Naive thymus-derived CD4-positive, alpha-beta T cell (primary cell): ENCODE measurements at regions not wholly inside any gene's neighbourhood (a gene's known extent, or its start where the extent isn't known, plus 50 kb on each side); places are given as distances from the start of the nearest gene placed in this dataset.

Experiments
- ATAC-seq: fragments of 150-1000 bp; cut with Tn5 transposase; 2 replicates; pipeline ENCODE4 v1.10.0; 2021; ENCODE audit warnings: mild to moderate bottlenecking, moderate library complexity
- CTCF ChIA-PET: fragments of 350-600 bp; sonication (Branson Sonifier 250); formaldehyde crosslinking; loops from one replicate; lab custom pipeline; 2021; ENCODE audit warnings: antibody characterized with exemption; lab: Charles Lee
- POLR2A ChIA-PET: fragments of 350-600 bp; sonication (Branson Sonifier 250); formaldehyde crosslinking; loops from one replicate; lab custom pipeline; 2021; ENCODE audit warnings: antibody characterized with exemption, inconsistent platforms; lab: Charles Lee
- DNase-seq, 9 donors: peaks; one replicate each; pipeline versions ENCODE4 v3.0.0 to v3.0.0-alpha.2; 2020 to 2022; ENCODE audit warnings: mixed read lengths in 1 of 9
- H3K27ac ChIP-seq: one replicate; pipeline ENCODE4 v1.7.0; 2013; ENCODE audit warnings: mild to moderate bottlenecking, low read depth, low read length, moderate library complexity
- H3K27me3 ChIP-seq, 2 donors: one replicate each; pipeline ENCODE4 v1.7.0; 2013; ENCODE audit warnings: low read length in 2 of 2, mild to moderate bottlenecking in 2 of 2, moderate library complexity in 2 of 2; ENCODE audit not compliant: control insufficient read depth in 2 of 2, insufficient read depth in 2 of 2
- H3K36me3 ChIP-seq, 3 experiments: 1 replicate in 2 of 3; 2 replicates in 1 of 3; pipeline ENCODE4 v1.7.0; 2013; ENCODE audit warnings: low read length in 3 of 3, mild to moderate bottlenecking in 3 of 3, moderate library complexity in 1 of 3; ENCODE audit not compliant: insufficient read depth in 3 of 3, control insufficient read depth in 2 of 3
- H3K4me1 ChIP-seq, 2 donors: one replicate each; pipeline ENCODE4 v1.7.0; 2013; ENCODE audit warnings: low read length in 2 of 2, mild to moderate bottlenecking in 2 of 2, moderate library complexity in 1 of 2; ENCODE audit not compliant: control insufficient read depth in 2 of 2, insufficient read depth in 2 of 2
- H3K4me3 ChIP-seq: 2 replicates; pipeline ENCODE4 v1.7.0; 2013; ENCODE audit warnings: mild to moderate bottlenecking, low read length
- H3K9me3 ChIP-seq, 3 experiments: 1 replicate in 2 of 3; 2 replicates in 1 of 3; pipeline ENCODE4 v1.7.0; 2013; ENCODE audit warnings: low read length in 3 of 3; ENCODE audit not compliant: control insufficient read depth in 2 of 3
- H3K27ac Mint-ChIP-seq, 9 donors: one replicate each; pipeline ENCODE4 v1.8.0; 2020 to 2022; ENCODE audit warnings: mixed read lengths in 9 of 9, mild to moderate bottlenecking in 8 of 9, moderate library complexity in 5 of 9, inconsistent platforms in 2 of 9
- H3K27me3 Mint-ChIP-seq, 5 donors: one replicate each; pipeline ENCODE4 v1.8.0; 2021 to 2022; ENCODE audit warnings: mixed read lengths in 5 of 5, mild to moderate bottlenecking in 1 of 5
- H3K36me3 Mint-ChIP-seq, 5 donors: one replicate each; pipeline ENCODE4 v1.8.0; 2020 to 2022; ENCODE audit warnings: mixed read lengths in 5 of 5, mild to moderate bottlenecking in 3 of 5, inconsistent platforms in 1 of 5
- H3K4me1 Mint-ChIP-seq, 7 donors: one replicate each; pipeline ENCODE4 v1.8.0; 2020 to 2022; ENCODE audit warnings: mixed read lengths in 7 of 7, mild to moderate bottlenecking in 3 of 7, inconsistent platforms in 1 of 7
- H3K4me3 Mint-ChIP-seq, 10 donors: one replicate each; pipeline ENCODE4 v1.8.0; 2020 to 2022; ENCODE audit warnings: mild to moderate bottlenecking in 10 of 10, mixed read lengths in 10 of 10, moderate library complexity in 6 of 10, inconsistent platforms in 2 of 10
- H3K9me3 Mint-ChIP-seq, 11 donors: one replicate each; pipeline ENCODE4 v1.8.0; 2020 to 2022; ENCODE audit warnings: mixed read lengths in 11 of 11, mild to moderate bottlenecking in 4 of 11, inconsistent platforms in 1 of 11, moderate library complexity in 1 of 11
- intact Hi-C, 2 donors: fragments of 100-400 bp; cut with micrococcal nuclease; formaldehyde crosslinking; loops; one replicate each; pipeline ENCODE4 v1.15.1; 2023

DNA sequence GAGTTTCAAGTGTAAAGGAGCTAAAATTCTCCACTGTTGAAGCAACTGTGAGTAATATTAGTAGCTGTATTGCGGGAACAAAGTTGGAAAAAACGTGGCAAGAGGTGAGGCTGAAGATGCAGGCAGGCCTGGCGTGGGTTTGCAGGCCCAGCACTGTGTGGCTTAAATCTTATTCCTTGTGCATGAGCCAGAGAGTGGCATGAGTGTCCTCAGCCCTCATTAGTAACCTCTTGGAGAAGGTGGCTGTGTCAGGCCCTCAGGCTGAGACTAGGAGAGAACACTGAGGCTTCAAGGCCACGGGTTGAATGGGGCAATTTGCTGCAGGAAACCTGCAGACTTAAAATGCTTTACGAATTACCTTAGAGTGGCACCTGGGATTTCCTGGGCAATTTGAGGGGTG is 372.7 kb upstream of the CITED2 start:
- Histone ChIP-seq H3K27me3 (no peaks in the 10 kb centered on the region), H3K36me3 (no peaks in the 10 kb centered on the region), H3K4me1 (no peaks in the 10 kb centered on the region), H3K4me3 (no peak overlapping the region), H3K27ac (no peak overlapping the region), H3K9me3 (no peaks in the 10 kb centered on the region)
- Mint-ChIP-seq H3K9me3 (no peaks in the 10 kb centered on the region), H3K27me3 (peaks cover 2 to 18% (median 7%) of the 10 kb centered on the region in 5 donors), H3K36me3 (no peaks in the 10 kb centered on the region), H3K27ac (no peak overlapping the region), H3K4me3 (no peak overlapping the region), H3K4me1 (no peaks in the 10 kb centered on the region)
- ChIA-PET POLR2A (no interaction called here), CTCF (no interaction called here)
- intact Hi-C loops: no loop called here
- ATAC-seq (no peak), DNase-seq (no peak)

DNA sequence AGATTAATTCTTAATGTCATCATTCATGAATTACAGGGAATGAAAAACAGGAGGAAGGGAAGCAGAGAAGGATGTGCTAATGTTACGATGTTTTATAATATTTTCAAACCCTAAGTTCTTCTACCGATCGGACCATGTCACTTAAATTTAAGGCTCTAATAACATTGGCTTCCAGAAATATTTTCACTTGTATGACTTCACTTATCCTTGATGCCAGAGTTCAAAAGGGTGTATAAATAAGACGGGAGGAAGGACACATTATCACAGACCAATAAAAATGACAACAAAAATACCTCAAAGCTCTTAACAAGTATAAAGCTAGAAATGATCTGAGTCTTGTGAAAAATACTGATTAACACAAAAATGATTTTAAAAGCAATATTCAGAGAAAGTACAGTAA is 370.4 kb upstream of the CITED2 start:
- Mint-ChIP-seq H3K4me3 (no peak overlapping the region), H3K9me3 (no peaks in the 10 kb centered on the region), H3K27ac (no peak overlapping the region), H3K27me3 (peaks cover 3 to 21% (median 9%) of the 10 kb centered on the region in 5 donors), H3K36me3 (no peaks in the 10 kb centered on the region), H3K4me1 (no peaks in the 10 kb centered on the region)
- intact Hi-C loops: no loop called here
- DNase-seq (no peak), ATAC-seq (no peak)
- no peaks in the 10 kb centered on the region for H3K9me3 ChIP-seq
- H3K27me3 ChIP-seq: no peaks in the 10 kb centered on the region
- no peak overlapping the region for H3K27ac ChIP-seq
- H3K4me1 ChIP-seq: no peaks in the 10 kb centered on the region
- ChIA-PET CTCF (no interaction called here), POLR2A (no interaction called here)
- H3K4me3 ChIP-seq: no peak overlapping the region
- H3K36me3 ChIP-seq: no peaks in the 10 kb centered on the region

DNA sequence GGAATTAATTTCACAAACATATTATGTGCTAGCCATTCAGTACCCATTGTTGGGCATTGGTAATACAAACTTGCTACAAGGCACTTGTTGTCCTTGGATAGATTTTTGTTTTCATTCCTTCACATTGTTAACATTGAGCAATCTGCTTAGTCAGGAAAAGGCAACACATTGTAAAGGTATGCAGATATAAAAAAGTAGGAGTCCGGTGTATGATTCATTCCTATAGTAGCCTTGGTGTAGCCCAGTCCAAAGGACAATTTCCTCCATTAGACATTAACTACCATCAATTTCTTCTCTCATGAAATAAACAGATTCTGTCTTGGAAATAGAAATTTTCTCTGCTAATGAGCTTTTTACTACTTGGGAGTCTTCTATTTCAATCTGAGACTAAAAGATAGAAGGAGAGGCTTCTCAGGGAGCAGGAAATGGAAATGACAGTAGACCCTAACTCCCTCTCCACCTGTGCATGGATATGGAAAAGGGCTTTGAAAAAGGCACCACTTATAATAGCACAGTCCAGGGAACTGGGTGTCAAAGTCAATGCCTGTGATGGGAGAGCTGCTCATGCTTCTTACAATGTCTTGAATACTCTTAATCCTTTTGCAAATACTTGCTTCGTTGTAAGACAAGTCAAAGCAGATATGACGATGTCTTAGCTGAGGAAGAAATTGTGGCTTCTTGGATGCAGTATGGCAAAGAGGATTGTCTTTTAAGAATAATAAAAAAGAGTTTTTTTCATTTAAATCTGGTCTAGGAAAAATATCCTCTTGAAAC is 369.4 kb upstream of the CITED2 start:
- no peaks in the 10 kb centered on the region for H3K27me3 ChIP-seq
- H3K9me3 ChIP-seq: no peaks in the 10 kb centered on the region
- H3K27me3 Mint-ChIP-seq: peaks cover 3 to 21% (median 9%) of the 10 kb centered on the region in 5 donors
- CTCF ChIA-PET: no interaction called here
- H3K36me3 Mint-ChIP-seq: no peaks in the 10 kb centered on the region
- no peak for ATAC-seq
- no peaks in the 10 kb centered on the region for H3K4me1 ChIP-seq
- no peak overlapping the region for H3K4me3 ChIP-seq
- no peaks in the 10 kb centered on the region for H3K9me3 Mint-ChIP-seq
- DNase-seq: no peak
- intact Hi-C loops: no loop called here
- no peaks in the 10 kb centered on the region for H3K36me3 ChIP-seq
- no peak overlapping the region for H3K27ac Mint-ChIP-seq
- no peaks in the 10 kb centered on the region for H3K4me1 Mint-ChIP-seq
- POLR2A ChIA-PET: no interaction called here
- no peak overlapping the region for H3K4me3 Mint-ChIP-seq
- H3K27ac ChIP-seq: no peak overlapping the region

DNA sequence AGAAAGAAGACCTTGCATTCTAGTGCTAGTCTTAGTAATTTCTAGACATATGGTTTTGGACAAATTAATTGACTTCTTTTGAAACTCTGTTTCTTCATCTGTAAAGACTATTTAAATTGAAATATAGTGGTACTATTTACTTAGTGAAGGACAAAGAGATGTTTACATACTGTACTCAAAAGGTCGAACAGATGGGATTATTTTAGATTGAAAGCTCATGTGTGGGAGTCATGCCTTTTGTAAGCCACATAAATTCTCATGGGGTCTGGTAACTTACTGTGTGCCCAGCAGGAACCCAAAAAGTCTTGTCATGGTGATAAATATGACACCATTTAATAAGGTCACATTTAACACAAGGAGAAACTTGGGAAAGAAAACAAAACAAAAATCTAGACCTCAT is 368.2 kb upstream of the CITED2 start:
- intact Hi-C loops: no loop called here

GRCh38 chr6:139738801-139739455 is 364.5 kb upstream of the CITED2 start:
- Mint-ChIP-seq H3K27ac (no peak overlapping the region), H3K36me3 (no peaks in the 10 kb centered on the region), H3K9me3 (no peaks in the 10 kb centered on the region), H3K4me1 (no peaks in the 10 kb centered on the region), H3K4me3 (no peak overlapping the region), H3K27me3 (peaks cover 0 to 26% (median 6%) of the 10 kb centered on the region in 5 donors)
- no peak for DNase-seq
- no peaks in the 10 kb centered on the region for H3K4me1 ChIP-seq
- H3K27me3 ChIP-seq: no peaks in the 10 kb centered on the region
- ATAC-seq: no peak
- H3K27ac ChIP-seq: no peak overlapping the region
- no peak overlapping the region for H3K4me3 ChIP-seq
- H3K9me3 ChIP-seq: no peaks in the 10 kb centered on the region
- ChIA-PET POLR2A (no interaction called here), CTCF (no interaction called here)
- no peaks in the 10 kb centered on the region for H3K36me3 ChIP-seq
- intact Hi-C loops: no loop called here

More for the DNA sequence above, 368.2 kb upstream of the CITED2 start:
- Mint-ChIP-seq H3K9me3 (no peaks in the 10 kb centered on the region), H3K27ac (no peak overlapping the region), H3K36me3 (no peaks in the 10 kb centered on the region), H3K27me3 (peaks cover 7 to 21% (median 9%) of the 10 kb centered on the region in 5 donors), H3K4me3 (no peak overlapping the region), H3K4me1 (no peaks in the 10 kb centered on the region)
- Histone ChIP-seq H3K27ac (no peak overlapping the region), H3K4me3 (no peak overlapping the region), H3K36me3 (no peaks in the 10 kb centered on the region), H3K9me3 (no peaks in the 10 kb centered on the region), H3K4me1 (no peaks in the 10 kb centered on the region), H3K27me3 (no peaks in the 10 kb centered on the region)
- ChIA-PET CTCF (no interaction called here), POLR2A (no interaction called here)
- no peak for ATAC-seq
- DNase-seq: no peak

DNA sequence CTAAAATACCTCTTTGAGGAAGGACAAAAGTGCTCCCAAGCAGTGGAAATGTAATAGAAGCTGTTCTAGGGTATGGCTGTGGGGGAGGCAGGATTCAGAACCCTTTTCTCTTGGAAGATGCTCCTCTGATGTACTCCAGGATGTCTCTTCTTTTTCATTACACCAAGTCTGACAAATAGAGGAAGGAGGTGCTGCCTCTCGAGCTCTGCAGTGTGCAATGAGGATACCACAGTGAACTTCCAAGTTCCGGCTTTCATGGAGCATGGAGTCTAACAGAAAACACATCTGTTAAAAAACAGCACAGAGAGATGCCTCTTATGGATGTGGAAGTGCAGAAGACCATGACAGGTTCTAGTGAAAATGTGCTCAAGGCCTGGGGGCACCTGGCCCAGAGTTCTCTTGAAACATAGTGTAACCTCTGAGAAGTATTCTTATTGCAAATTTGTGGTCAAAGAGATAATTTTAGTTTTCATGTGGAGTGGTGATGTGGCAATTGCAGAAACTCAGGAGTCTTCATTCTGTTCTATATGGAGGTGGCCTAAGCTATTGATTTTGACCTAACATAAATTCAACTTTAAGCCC is 362.0 kb upstream of the CITED2 start:
- Mint-ChIP-seq H3K4me1 (peaks cover 0 to 2% (median 0%) of the 10 kb centered on the region in 7 donors), H3K27me3 (peaks cover 0 to 36% (median 13%) of the 10 kb centered on the region in 5 donors), H3K9me3 (no peaks in the 10 kb centered on the region), H3K4me3 (no peak overlapping the region), H3K36me3 (no peaks in the 10 kb centered on the region), H3K27ac (no peak overlapping the region)
- ChIA-PET POLR2A (no interaction called here), CTCF (no interaction called here)
- Histone ChIP-seq H3K4me1 (no peaks in the 10 kb centered on the region), H3K27ac (no peak overlapping the region), H3K9me3 (no peaks in the 10 kb centered on the region), H3K36me3 (no peaks in the 10 kb centered on the region), H3K27me3 (no peaks in the 10 kb centered on the region), H3K4me3 (no peak overlapping the region)
- DNase-seq: no peak
- intact Hi-C loops: no loop called here
- no peak for ATAC-seq
